PC-9 (cell line): ENCODE measurements at regions not wholly inside any gene's neighbourhood (a gene's known extent, or its start where the extent isn't known, plus 50 kb on each side); places are given as distances from the start of the nearest gene placed in this dataset.
A peak's percentile ranks its signal among the peaks of the same experiment; 100 is the strongest.

Experiments used
- BruUV-seq: library from RNA; stranded (reverse); fragments of 400-500 nt; replicated peaks from 2 replicates; lab custom pipeline; 2021; lab: Mats Ljungman, UMichigan
- CTCF ChIA-PET: fragments of 300-600 bp; sonication (Branson Sonifier 250); formaldehyde crosslinking; loops from one replicate; lab custom pipeline; 2022; ENCODE audit warnings: antibody characterized with exemption; lab: Charles Lee
- POLR2A ChIA-PET: fragments of 300-600 bp; sonication (Branson Sonifier 250); formaldehyde crosslinking; loops from one replicate; lab custom pipeline; 2022; ENCODE audit warnings: antibody characterized with exemption; ENCODE audit not compliant: unreplicated experiment; lab: Charles Lee
- DNase-seq, 2 experiments: peaks; one replicate each; pipeline versions ENCODE4 v3.0.0 to v3.0.0-alpha.2; 2015 to 2022; ENCODE audit warnings: mixed read lengths in 1 of 2
- H2AFZ ChIP-seq: fragments of 200-600 bp; sonication (generic); 2 replicates; pipeline ENCODE4 v1.8.1; 2017; ENCODE audit warnings: antibody characterized with exemption
- H3F3A ChIP-seq: fragments of 200-600 bp; sonication (generic); 2 replicates; pipeline ENCODE4 v1.8.1; 2017; ENCODE audit warnings: antibody characterized with exemption, mild to moderate bottlenecking, low read depth; ENCODE audit not compliant: insufficient read depth
- H3K27ac ChIP-seq: fragments of 200-600 bp; sonication (generic); 2 replicates; pipeline ENCODE4 v1.6.1; 2016; ENCODE audit warnings: mixed run types
- H3K27me3 ChIP-seq: fragments of 200-600 bp; sonication (generic); 2 replicates; pipeline ENCODE4 v1.6.1; 2016; ENCODE audit warnings: low read depth, mixed run types; ENCODE audit not compliant: insufficient read depth
- H3K36me3 ChIP-seq: fragments of 200-600 bp; sonication (generic); 2 replicates; pipeline ENCODE4 v1.6.1; 2016; ENCODE audit warnings: low read depth, mixed run types
- H3K4me1 ChIP-seq: fragments of 200-600 bp; sonication (generic); replicated peaks from 2 replicates; pipeline ENCODE4 v1.6.1; 2016; ENCODE audit warnings: mixed run types; ENCODE audit not compliant: insufficient read depth
- H3K4me2 ChIP-seq: fragments of 200-600 bp; sonication (generic); 2 replicates; pipeline ENCODE4 v1.6.1; 2017; ENCODE audit warnings: mixed run types
- H3K4me3 ChIP-seq: fragments of 200-600 bp; sonication (generic); 2 replicates; pipeline ENCODE4 v1.6.1; 2016; ENCODE audit warnings: mixed run types
- H3K79me2 ChIP-seq: fragments of 200-600 bp; sonication (generic); 2 replicates; pipeline ENCODE4 v1.6.1; 2017; ENCODE audit warnings: low read depth, mixed run types
- H3K9me2 ChIP-seq: fragments of 200-600 bp; sonication (generic); 2 replicates; pipeline ENCODE4 v1.8.1; 2017; ENCODE audit warnings: mild to moderate bottlenecking; ENCODE audit not compliant: insufficient read depth
- H3K9me3 ChIP-seq: fragments of 200-600 bp; sonication (generic); 2 replicates; pipeline ENCODE4 v1.8.1; 2016; ENCODE audit warnings: low read depth; ENCODE audit not compliant: insufficient read depth
- H4K20me1 ChIP-seq: fragments of 200-600 bp; sonication (generic); 2 replicates; pipeline ENCODE4 v1.8.1; 2017; ENCODE audit not compliant: insufficient read depth
- EZH2 ChIP-seq: fragments of 200-600 bp; sonication (generic); IDR thresholded peaks from 2 replicates; pipeline ENCODE4 v1.8.0; 2017; ENCODE audit warnings: antibody characterized with exemption, low read depth
- intact Hi-C: fragments of 100-400 bp; cut with micrococcal nuclease; formaldehyde crosslinking; loops from one replicate; pipeline ENCODE4 v1.10.0; 2022; ENCODE audit not compliant: unreplicated experiment
- TF ChIP-seq, protein P1 (sequence below): fragments of 200-600 bp; sonication (generic); conservative IDR thresholded peaks from 2 replicates; pipeline ENCODE4 v1.6.1; 2017; ENCODE audit warnings: mixed run types, antibody characterized with exemption, mild to moderate bottlenecking, moderate library complexity

GRCh38 chr2:199707593-199708185 is 143.3 kb downstream of the FTCDNL1 start:
- POLR2A ChIA-PET = no interaction called here
- BruUV-seq = no TSS peak

DNA sequence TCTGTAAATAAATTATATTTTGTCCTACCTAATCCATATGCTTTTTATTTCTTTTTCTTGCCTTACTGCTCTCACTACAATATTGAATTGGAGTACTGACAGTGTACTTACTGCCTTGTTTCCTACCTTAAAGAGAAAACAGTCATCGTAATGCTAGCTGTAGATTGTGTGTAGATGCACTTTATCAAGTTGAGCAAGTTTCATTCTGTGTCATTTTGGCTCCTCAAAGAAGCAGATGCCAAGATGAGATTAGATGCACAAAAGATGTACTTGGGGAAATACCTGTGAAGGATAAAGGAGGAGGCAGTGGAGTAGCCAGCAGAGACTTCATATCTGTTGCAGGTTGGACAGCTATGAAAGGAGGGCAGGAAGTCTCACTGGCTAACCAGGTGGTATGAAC is 145.5 kb downstream of the FTCDNL1 start:
- intact Hi-C loops = loop anchor here (2.0 kb wide), 2 partner anchors 235 to 997 kb away; no protein-coding TSS in a partner anchor
- CTCF ChIA-PET = no interaction called here
- H4K20me1 ChIP-seq = no peaks in the 10 kb centered on the region
- no peak overlapping the region for H3K4me3 ChIP-seq
- no peaks in the 10 kb centered on the region for H3K27me3 ChIP-seq
- no peak overlapping the region for H3K4me2 ChIP-seq
- H3K27ac ChIP-seq = no peak overlapping the region
- no peaks in the 10 kb centered on the region for H3K36me3 ChIP-seq
- H2AFZ ChIP-seq = no peak overlapping the region
- H3K4me1 ChIP-seq = no peaks in the 10 kb centered on the region
- POLR2A ChIA-PET = interaction anchor here (0.7 kb wide), 1 partner anchor 18 kb away, joined by 6 read pairs; no protein-coding TSS in a partner anchor
- no TSS peak for BruUV-seq
- H3K79me2 ChIP-seq = no peaks in the 10 kb centered on the region
- no peak for TF ChIP-seq EZH2
- TF ChIP-seq, protein P1, sequence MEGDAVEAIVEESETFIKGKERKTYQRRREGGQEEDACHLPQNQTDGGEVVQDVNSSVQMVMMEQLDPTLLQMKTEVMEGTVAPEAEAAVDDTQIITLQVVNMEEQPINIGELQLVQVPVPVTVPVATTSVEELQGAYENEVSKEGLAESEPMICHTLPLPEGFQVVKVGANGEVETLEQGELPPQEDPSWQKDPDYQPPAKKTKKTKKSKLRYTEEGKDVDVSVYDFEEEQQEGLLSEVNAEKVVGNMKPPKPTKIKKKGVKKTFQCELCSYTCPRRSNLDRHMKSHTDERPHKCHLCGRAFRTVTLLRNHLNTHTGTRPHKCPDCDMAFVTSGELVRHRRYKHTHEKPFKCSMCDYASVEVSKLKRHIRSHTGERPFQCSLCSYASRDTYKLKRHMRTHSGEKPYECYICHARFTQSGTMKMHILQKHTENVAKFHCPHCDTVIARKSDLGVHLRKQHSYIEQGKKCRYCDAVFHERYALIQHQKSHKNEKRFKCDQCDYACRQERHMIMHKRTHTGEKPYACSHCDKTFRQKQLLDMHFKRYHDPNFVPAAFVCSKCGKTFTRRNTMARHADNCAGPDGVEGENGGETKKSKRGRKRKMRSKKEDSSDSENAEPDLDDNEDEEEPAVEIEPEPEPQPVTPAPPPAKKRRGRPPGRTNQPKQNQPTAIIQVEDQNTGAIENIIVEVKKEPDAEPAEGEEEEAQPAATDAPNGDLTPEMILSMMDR = no peak
- DNase-seq = no peak
- no peaks in the 10 kb centered on the region for H3F3A ChIP-seq
- H3K9me2 ChIP-seq = no peaks in the 10 kb centered on the region
- peaks cover 14% of the 10 kb centered on the region; the same call in 1 of the 2 replicates for H3K9me3 ChIP-seq

More at GRCh38 chr2:199707593-199708185, 143.3 kb downstream of the FTCDNL1 start:
- Histone ChIP-seq H3K9me3 (peaks cover 14% of the 10 kb centered on the region; the same call in 1 of the 2 replicates), H3K36me3 (no peaks in the 10 kb centered on the region), H3K27ac (no peak overlapping the region), H3K4me1 (no peaks in the 10 kb centered on the region), H3K79me2 (no peaks in the 10 kb centered on the region), H4K20me1 (no peaks in the 10 kb centered on the region), H2AFZ (no peak overlapping the region), H3K9me2 (no peaks in the 10 kb centered on the region), H3K4me3 (no peak overlapping the region), H3K27me3 (no peaks in the 10 kb centered on the region), H3K4me2 (no peak overlapping the region), H3F3A (no peaks in the 10 kb centered on the region)
- TF ChIP-seq, protein P1 = no peak
- no peak for TF ChIP-seq EZH2
- CTCF ChIA-PET = no interaction called here
- intact Hi-C loops = no loop called here
- no peak for DNase-seq

- DNase-seq = peak in 1 of 2 experiments; percentile 37
- H3K27me3 ChIP-seq = no peaks in the 10 kb centered on the region
- intact Hi-C loops = loop anchor here (1.0 to 2.0 kb wide), 4 partner anchors 36 to 998 kb away; no protein-coding TSS in a partner anchor
- H3K9me3 ChIP-seq = peaks cover 14% of the 10 kb centered on the region; the same call in 1 of the 2 replicates
- ChIA-PET CTCF (interaction anchor here (1.3 to 1.5 kb wide), 2 partner anchors 36 to 235 kb away, joined by 4 to 5 read pairs; no protein-coding TSS in a partner anchor), POLR2A (interaction anchor here (0.6 kb wide), 1 partner anchor 543 kb away, joined by 4 read pairs; no protein-coding TSS in a partner anchor)
- H3K4me3 ChIP-seq = no peak overlapping the region
- no peak overlapping the region for H3K4me2 ChIP-seq
- no peaks in the 10 kb centered on the region for H3K4me1 ChIP-seq
- H3K27ac ChIP-seq = no peak overlapping the region
- no peaks in the 10 kb centered on the region for H3F3A ChIP-seq
- TF ChIP-seq EZH2 = no peak
- TF ChIP-seq, protein P1 = peak; percentile 91
- H4K20me1 ChIP-seq = no peaks in the 10 kb centered on the region
- BruUV-seq = no TSS peak
- no peaks in the 10 kb centered on the region for H3K79me2 ChIP-seq
- H3K9me2 ChIP-seq = no peaks in the 10 kb centered on the region
- H2AFZ ChIP-seq = no peak overlapping the region
- no peaks in the 10 kb centered on the region for H3K36me3 ChIP-seq
These were observed 146.4 kb downstream of the FTCDNL1 start for GRCh38 chr2:199704358-199705238.
